CD4-positive, alpha-beta T cell treated with Interleukin-6 for 4 hours (primary cell): ENCODE measurements at regions not wholly inside any gene's neighbourhood (a gene's known extent, or its start where the extent isn't known, plus 50 kb on each side); places are given as distances from the start of the nearest gene placed in this dataset.

ENCODE experiments used
- DNase-seq: peaks from one replicate; pipeline ENCODE4 v3.0.0-alpha.2; 2020; ENCODE audit warnings: mixed read lengths

GRCh38 chr5:5658889-5659465 lies 236.5 kb downstream of the ICE1 start:
- no peak for DNase-seq

DNA sequence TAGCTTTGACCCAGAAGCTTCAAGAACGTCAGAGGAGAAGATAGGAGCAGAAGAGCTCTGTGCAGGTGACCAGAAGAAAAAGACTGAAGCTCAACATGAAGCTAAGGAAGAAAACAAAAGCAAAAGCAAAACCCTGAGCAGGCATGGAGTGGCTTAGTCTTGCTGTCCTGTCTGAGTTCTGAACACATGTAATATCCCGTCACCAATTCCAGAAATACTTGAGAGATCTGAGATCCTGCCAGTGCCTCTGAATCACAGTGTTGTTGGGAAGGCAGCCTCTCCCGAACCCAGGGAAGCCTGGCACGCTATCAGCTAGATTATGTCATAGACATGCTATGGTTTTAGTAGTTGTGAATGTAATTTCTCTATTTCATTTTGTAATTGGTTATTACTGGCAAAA lies 235.7 kb downstream of the ICE1 start:
- no peak for DNase-seq

DNA sequence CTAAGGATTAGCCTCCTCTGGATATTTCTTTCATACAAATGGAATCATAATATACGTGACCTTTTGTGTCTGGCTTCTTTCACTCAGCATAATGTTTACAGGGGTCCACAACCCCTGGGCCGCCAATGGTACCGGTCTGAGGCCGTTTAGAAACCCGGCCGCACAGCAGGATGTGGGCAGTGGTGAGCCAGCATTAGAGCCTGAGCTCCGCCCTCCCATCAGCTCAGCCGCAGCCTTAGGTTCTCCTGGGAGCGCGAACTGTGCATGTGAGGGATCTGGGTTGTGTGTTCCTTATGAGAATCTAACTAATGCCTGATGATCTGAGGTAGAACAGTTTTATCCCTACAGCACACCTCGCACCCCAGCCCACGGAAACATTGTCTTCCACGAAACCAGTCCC lies 229.7 kb downstream of the ICE1 start:
- DNase-seq, result no peak

DNA sequence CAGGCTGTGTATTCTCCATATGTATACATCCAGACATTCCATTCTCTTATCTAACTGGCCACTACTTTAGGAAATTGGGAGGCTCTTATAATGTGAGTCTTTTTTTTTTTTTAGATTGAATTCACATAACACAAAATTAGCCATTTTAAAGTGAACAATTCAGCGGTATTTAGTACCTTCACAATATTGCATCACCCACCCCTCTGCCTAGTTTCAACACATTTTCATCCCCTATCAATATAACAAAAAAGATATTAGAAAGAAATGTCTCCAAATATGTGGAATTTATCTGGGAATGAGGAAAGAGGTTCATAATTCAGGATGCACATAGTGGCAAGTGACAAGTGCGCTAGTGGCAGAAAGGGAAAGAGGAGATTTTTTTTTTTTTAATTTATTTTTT lies 228.5 kb downstream of the ICE1 start:
- DNase-seq, result no peak

DNA sequence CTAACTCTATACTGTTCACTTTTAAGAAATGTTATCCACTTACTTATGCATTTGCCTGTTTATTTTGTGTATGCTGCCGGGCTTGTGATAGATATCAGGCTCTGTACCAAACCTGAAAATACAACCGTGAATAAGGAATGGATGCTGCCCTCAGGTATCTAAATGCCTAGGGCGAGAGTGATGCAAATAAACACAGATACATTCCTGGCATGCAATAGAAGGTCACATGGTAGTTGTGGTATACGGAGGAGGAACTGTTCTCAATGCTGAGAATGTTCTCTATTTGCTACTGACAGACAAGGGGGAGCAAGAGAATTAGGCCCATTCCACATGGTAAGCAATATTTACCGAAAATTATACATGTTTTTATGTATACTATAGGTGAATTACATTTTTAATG lies 227.8 kb downstream of the ICE1 start:
- no peak for DNase-seq

GRCh38 chr5:5649641-5650040 lies 227.2 kb downstream of the ICE1 start:
- DNase-seq, result no peak

- no peak for DNase-seq
Measured at GRCh38 chr5:5648694-5649093, 226.2 kb downstream of the ICE1 start.

- DNase-seq, result no peak
Measured at GRCh38 chr5:5645891-5646290, 223.4 kb downstream of the ICE1 start.

GRCh38 chr5:5645198-5645597 lies 222.7 kb downstream of the ICE1 start:
- DNase-seq, result no peak

GRCh38 chr5:5644249-5644648 lies 221.8 kb downstream of the ICE1 start:
- DNase-seq, result no peak

- DNase-seq, result no peak
Measured at GRCh38 chr5:5643481-5643880, 221.0 kb downstream of the ICE1 start.

DNA sequence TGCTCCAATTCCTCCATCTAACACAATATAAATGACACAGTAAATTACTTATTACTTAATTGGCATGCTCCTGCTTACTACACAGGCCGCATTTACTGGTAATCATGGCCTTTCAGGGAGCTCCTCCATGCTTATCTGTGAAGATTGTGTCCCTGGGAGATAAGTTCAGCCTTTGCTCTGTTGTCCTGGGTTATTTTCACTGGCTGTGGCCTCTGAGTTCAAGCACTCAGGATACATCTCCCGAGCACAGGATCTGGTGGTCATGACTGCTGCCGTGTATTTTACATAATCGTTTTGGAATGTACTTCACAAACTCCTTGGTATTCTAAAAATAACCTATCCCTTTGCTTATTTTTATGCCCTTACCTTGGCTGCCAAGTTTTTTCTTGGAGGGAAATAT lies 215.7 kb downstream of the ICE1 start:
- no peak for DNase-seq

- no peak for DNase-seq
Measured at GRCh38 chr5:5637173-5637572, 214.7 kb downstream of the ICE1 start.

GRCh38 chr5:5634817-5635216 lies 212.3 kb downstream of the ICE1 start:
- no peak for DNase-seq

- DNase-seq, result no peak
Measured at GRCh38 chr5:5633579-5633978, 211.1 kb downstream of the ICE1 start.

DNA sequence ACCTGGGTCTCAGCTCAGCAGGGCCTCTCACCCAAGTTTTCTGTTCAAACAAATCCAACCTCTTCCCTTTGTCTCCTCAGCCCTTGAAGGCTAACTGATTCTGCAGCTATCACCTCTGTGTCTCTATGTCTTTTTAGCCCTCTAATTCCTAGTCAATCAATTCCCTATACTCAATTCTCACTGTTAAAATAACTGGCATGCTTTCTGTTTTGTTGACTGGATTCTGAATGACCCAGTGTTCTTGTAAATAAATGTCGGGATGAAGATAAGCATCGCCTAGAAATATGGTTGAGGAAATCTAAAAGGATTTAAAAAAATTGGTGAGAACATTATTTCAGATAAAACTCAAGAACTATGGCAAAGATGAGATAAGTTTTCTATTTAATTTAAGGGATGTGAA lies 210.2 kb downstream of the ICE1 start:
- DNase-seq, result no peak

DNA sequence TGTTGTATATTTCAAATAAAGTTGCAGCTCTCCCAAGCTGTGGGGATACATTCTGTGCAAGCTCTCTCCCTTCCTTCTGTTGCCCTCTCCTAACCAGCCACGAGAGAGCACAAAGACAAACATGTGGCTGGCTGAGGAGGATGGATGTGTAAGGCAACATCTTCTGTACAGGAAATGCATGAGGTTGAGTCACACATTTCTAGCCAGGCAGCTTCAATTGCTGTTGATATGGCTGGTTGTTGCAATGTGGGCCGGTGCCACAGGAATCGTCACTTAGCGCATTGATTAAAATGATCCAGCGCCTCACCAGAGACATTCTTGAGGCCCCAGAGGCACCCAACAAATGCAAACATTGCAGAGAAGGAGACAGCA lies 207.1 kb downstream of the ICE1 start:
- DNase-seq, result no peak

DNA sequence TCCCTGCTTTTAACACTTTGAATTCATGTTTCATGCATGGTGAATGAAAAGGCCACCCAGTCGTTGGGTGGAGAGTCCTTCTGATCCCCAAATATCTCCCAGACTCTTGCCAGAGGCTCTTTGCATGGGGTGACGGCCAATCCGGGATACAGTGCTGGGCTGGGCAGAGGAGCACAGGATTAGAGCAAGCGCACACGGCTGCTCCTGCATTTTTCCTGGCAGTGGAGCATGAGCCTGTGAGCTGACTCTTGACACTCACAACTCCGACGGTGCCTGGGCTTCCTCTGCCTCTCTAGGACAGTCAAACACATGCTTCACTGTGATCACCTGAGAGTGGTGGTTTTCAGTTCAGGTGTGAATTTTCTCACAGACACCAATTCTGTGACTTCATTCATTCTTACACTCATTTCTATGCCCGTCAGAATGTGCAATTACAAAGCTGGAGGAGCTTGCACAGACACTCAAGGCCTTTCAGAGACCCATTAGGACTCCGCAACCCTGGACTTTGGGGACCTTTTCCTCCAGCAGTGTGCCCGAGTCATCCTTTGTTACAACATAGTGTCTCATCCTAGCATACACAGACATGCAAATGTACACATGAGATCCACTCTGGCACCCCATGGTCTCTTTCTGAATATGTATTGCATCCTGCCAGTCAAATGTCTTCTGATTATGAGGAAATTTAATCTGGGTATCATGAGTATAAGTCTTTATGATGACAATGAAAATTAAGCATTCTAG lies 206.6 kb downstream of the ICE1 start:
- DNase-seq, result no peak

GRCh38 chr5:5626412-5626811 lies 203.9 kb downstream of the ICE1 start:
- DNase-seq, result no peak

DNA sequence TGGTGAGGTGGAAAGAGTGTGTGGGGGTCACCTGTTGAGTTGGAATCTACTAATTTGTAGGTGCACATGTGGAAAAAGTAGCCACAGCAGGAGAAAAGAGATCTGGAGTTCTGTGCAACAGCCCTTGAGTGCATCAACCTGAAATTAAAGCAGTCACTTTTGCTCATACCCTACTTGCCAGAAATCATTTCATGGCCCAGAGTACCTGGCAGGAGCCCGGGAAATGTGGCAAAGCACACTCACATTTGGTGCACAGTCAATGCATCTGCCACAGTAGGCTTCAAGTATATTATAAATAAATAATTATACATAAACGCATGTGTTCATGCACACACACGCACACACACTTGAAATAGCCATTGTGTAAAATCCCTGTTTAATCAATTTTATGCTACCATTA lies 203.0 kb downstream of the ICE1 start:
- DNase-seq, result no peak

DNA sequence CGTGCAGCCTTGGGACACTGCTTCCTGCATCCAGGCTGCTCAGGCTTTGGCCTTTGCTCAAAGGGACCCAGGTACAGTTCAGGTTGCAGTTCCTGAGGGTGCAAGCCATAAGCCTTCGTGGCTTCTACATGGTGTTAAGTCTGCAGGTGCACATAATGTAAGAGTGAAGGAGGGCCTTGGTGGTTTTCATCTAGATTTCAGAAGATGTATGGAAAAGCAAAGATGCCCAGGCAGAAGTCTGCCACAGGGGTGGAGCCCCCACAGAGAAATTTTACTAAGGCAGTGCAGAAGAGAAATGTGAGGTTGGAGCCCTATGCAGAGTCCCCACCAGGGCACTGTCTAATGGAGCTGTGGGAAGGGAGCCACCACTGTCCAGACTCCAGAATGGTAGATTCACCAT lies 200.9 kb downstream of the ICE1 start:
- no peak for DNase-seq

DNA sequence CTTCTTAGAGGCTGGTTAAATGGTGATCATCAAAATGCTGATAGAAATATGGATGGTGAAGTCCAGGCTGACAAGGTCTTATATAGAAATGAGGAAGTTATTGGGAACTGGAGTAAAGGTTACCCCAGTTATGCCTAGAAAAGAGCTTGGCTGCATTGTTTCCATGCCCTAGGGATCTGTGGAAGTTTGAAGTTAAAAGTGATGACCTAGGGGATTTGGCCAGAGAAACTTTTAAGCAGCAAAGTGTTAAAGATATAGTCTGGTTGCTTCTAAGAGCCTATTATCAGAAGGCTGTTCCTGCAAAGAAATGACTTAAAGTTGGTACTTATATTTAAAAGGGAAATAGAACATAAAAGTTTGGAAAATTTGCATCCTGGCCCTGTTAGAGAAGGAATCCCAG lies 200.3 kb downstream of the ICE1 start:
- DNase-seq, result no peak

- no peak for DNase-seq
Measured at GRCh38 chr5:5619546-5619945, 197.1 kb downstream of the ICE1 start.

DNA sequence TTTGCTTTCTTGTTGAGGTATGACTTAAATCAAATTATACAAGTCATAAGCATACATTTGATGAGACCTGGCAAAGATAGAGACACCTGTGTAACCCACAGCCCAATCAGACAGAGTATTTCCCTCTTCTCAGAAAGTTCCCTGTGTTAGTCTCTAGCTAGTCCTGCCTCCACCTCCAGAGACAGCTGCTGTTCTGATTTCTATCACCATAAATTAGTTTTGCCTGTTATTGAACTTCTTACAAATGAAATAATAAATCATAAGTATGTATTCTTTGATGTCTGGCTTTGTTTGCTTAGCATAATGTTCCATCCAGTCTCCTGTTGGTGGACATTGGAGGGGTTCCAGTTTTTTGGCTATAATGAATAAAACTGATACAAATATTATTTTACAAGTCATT lies 194.5 kb downstream of the ICE1 start:
- no peak for DNase-seq

GRCh38 chr5:5616247-5616895 lies 193.9 kb downstream of the ICE1 start:
- no peak for DNase-seq
